PC-3 (cell line): ENCODE measurements at regions not wholly inside any gene's neighbourhood (a gene's known extent, or its start where the extent isn't known, plus 50 kb on each side); places are given as distances from the start of the nearest gene placed in this dataset.

Experiments used
- EZH2 ChIP-seq: fragments of 300-600 bp; sonication (generic); IDR thresholded peaks from one replicate; pipeline ENCODE4 v1.6.1; 2017; ENCODE audit warnings: antibody characterized with exemption, mild to moderate bottlenecking, low read length; ENCODE audit not compliant: unreplicated experiment
- EZH2phosphoT487 ChIP-seq: fragments of 300-600 bp; sonication (generic); IDR thresholded peaks from 2 replicates; pipeline ENCODE4 v1.6.1; 2018; ENCODE audit warnings: mild to moderate bottlenecking, antibody characterized with exemption, low read length, borderline replicate concordance
- TF ChIP-seq, protein P1 (sequence below): fragments of 300-600 bp; sonication (generic); conservative IDR thresholded peaks from 2 replicates; pipeline ENCODE4 v1.5.1; 2017; ENCODE audit warnings: antibody characterized with exemption, low read depth, mild to moderate bottlenecking, low read length

DNA sequence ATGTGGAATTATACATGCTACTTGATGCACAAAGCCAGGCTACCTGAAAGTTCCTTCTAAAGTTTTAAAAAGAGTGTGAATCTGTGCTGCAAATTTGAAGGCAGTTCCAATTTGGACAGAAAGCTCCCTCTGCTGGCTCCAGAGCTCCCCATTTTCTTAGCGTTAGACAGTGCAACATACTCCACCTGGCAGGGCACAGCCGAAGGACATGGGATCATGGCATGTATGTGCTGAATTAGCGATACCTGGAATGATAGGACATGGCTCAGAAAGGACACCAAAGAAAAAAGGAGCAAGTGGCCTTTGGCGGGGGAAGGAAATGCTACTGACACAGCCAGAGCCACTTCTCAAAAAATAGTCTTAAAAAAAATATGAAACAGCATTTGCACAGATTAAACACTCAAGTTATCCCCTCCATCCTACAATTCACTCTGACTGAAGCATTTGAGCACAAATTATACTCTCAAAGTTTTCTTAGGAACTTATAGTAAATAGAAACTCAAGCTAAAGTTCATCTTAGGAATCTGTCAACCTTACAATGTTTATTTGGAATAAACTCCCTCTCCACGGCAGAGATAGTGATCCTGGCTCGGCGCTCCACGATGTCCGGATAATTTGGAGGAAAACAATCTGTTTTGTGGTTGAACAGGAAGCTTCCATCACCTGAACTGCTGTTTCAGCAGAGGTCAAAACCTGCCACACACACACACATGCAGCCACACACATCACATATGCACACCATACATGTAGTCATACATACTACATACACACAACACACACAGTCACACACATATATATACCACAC, 80.0 kb downstream of the C7orf25 start:
- TF ChIP-seq, protein P1, sequence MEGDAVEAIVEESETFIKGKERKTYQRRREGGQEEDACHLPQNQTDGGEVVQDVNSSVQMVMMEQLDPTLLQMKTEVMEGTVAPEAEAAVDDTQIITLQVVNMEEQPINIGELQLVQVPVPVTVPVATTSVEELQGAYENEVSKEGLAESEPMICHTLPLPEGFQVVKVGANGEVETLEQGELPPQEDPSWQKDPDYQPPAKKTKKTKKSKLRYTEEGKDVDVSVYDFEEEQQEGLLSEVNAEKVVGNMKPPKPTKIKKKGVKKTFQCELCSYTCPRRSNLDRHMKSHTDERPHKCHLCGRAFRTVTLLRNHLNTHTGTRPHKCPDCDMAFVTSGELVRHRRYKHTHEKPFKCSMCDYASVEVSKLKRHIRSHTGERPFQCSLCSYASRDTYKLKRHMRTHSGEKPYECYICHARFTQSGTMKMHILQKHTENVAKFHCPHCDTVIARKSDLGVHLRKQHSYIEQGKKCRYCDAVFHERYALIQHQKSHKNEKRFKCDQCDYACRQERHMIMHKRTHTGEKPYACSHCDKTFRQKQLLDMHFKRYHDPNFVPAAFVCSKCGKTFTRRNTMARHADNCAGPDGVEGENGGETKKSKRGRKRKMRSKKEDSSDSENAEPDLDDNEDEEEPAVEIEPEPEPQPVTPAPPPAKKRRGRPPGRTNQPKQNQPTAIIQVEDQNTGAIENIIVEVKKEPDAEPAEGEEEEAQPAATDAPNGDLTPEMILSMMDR = peak; percentile 87
- TF ChIP-seq EZH2 = no peak
- TF ChIP-seq EZH2phosphoT487 = no peak
